GM21723 (cell line): ENCODE measurements at regions not wholly inside any gene's neighbourhood (a gene's known extent, or its start where the extent isn't known, plus 50 kb on each side); places are given as distances from the start of the nearest gene placed in this dataset.
"Not testable (repeated sequence)": the region's sequence is repeated elsewhere in the genome, so short reads cannot be mapped to it uniquely, and the experiment has no call there.

Experiments
- ATAC-seq: cut with Tn5 transposase; IDR thresholded peaks from one replicate; pipeline ENCODE4 v1.9.1; 2021; ENCODE audit warnings: mild to moderate bottlenecking, moderate library complexity; ENCODE audit not compliant: unreplicated experiment

- no peak for ATAC-seq
Measured at GRCh38 chr2:7094231-7094741, 177.1 kb downstream of the RNF144A start.

DNA sequence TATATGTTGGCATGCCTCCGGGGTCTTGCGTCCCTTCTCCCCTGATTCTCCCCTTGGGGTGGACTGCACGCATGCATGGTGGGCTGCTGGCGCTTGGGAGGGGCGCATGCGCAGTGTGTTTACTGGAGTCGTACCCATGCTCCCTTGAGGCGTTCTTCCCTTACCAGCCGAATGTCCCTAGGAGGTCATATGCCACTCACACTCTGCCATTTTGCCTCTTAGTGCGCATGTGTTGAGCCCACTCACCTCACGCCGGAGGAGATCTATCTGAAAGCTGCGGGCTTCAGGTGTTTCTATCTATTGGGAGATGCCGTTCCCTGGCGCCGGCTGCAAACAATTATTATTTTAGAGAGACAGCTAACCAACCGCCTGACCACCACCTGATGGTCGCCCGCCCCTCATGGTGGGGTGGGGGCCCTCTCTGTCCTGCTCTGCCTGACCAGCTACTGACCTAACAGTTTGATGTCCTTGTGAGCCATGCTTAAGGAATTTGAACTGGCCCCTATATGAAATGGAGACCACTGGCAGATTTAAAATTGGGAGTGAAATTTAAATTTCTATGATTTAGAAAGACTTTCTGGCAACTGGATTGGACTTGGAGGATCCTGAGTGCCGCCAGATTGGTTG, 179.6 kb downstream of the RNF144A start:
- ATAC-seq, result no peak

GRCh38 chr2:7097353-7097895, 180.2 kb downstream of the RNF144A start:
- ATAC-seq, result peak; percentile 97

DNA sequence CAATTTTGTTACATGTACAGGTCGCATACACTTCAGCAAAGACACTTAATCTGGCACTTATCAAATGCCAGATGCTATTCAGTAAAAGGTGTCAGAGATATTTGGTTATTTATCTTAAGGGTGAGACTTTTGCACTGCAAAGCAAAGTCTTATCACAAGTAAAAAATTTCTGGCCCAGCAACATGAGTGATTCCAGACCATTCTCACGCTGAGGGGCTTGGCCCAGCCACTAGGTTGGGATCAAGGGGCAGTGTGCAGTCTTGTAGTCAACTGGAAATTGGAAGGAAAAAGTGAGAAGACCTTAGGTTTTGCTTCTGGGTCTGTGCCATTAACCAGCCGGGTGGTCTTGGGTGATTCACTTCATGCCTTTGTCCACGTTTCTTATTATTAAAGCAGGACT, 181.6 kb downstream of the RNF144A start:
- no peak for ATAC-seq

DNA sequence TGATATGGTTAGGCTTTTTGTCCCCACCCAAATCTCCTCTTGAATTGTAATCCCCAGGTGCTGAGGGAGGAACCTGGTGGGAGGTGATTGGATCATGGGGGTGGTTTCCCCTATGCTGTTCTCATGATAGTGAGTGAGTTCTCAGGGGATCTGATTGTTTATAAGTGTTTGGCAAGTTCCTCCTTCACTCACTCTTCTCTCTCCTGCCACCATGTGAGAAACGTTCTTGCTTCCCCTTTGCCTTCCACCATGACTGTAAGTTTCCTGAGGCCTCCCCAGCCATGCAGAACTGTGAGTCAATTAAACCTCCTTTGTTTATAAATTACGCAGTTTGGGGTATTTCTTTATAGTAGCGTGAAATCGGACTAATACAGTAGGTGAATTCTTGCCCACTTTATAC, 182.5 kb downstream of the RNF144A start:
- ATAC-seq, result not testable (repeated sequence)

GRCh38 chr2:7102826-7103225, 185.6 kb downstream of the RNF144A start:
- no peak for ATAC-seq

DNA sequence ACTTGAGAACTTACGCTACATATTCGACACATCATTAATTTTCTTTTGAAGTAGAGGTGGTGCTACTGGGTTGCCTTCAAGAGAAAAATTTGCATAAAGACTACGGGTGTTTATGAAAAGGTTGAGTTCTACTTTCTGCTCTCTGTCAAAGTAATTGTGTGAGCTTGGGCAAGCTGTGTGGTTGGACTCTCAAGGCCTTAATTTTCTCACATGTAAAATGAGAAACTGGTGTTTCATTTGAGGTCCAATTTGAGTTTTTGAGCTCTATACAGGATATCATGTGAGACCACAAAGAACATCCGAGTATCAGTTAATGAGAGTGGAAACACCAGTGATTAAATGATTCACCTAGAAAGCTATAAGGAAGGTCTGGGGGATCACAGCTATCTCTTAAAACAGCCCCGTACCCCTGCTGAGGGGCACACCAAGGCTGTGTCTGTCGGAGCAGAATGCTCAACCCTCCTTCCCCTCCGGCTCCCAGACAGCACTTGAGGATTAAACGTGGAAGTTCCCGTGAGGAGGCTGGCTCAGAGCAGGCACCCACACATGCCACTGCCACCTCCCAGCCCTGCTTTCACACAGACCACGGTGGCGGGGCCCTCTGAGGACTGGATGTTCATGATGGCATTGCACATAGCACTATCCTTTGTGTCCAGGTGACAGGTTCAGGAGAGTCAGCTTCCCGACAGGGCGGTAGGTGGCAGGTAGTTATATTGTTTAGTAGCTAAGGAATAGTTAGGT, 191.8 kb downstream of the RNF144A start:
- no peak for ATAC-seq

- ATAC-seq, result no peak
Measured at GRCh38 chr2:7109533-7109885, 192.3 kb downstream of the RNF144A start.

GRCh38 chr2:7111626-7112025, 194.4 kb downstream of the RNF144A start:
- no peak for ATAC-seq

GRCh38 chr2:7115364-7115763, 198.2 kb downstream of the RNF144A start:
- ATAC-seq, result no peak

DNA sequence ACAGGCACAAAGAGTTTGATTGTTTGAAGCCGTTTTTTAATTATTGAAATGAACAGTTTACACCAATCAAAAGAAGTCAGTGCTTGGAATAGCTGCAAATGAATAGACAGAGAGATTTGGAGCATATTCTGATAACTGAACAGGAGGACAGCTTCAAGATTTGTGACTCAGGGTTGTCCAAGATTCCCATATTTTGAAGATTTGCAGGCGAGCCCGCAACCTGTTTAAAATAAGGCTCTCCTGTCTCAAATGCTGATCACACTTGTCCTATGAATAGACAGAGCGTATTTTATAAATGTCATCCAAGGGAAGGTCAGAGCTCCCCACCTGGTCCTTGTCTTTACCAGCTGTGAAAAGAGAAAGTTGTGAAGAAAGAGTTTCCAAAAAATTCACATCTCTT, 198.7 kb downstream of the RNF144A start:
- no peak for ATAC-seq

GRCh38 chr2:7116511-7116910, 199.3 kb downstream of the RNF144A start:
- no peak for ATAC-seq

DNA sequence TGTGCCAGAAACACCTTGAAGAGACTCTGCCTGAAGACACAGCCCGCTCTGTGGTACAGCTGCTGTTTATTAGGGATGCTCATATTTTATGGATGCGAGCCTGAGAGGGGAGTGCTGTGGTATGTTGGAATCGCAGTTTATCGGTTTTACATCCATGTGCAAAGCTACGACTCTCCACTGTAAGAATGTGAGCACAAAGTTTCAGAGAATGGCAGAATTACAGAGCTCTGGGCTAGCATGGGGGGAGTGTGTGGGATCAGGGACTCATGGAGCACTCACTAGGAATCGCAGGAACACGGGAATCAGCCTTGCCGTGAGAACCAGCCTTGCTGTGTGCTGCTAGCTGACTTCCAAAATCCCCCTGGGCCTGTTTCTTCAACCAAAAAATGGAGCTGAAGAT, 199.9 kb downstream of the RNF144A start:
- no peak for ATAC-seq

- no peak for ATAC-seq
Measured at GRCh38 chr2:7118606-7119131, 201.5 kb downstream of the RNF144A start.

- no peak for ATAC-seq
Measured at GRCh38 chr2:7119132-7119835, 202.1 kb downstream of the RNF144A start.

GRCh38 chr2:7121851-7122250, 204.6 kb downstream of the RNF144A start:
- no peak for ATAC-seq

- ATAC-seq, result no peak
Measured at GRCh38 chr2:7127156-7127555, 209.9 kb downstream of the RNF144A start.

GRCh38 chr2:7127687-7128086, 210.5 kb downstream of the RNF144A start:
- ATAC-seq, result no peak

DNA sequence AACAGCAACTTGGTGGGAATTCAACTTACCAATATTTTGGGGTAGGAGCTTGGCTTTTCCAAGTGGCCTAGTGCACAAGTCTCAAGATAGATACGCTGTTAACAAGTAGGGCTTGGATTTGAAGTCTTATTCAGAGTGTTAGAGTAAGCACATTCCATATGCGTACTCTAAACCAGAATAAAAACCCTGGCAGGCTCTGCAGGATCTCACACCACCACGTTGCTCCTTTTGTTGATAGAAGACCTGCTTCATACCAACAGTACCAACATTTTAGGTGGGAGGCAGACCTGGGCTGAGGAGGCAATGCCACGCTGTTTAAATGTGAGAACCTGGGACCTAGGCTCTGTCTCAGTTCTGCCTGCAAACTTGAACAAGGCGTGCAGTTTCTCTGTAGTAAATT, 214.0 kb downstream of the RNF144A start:
- no peak for ATAC-seq

GRCh38 chr2:7132753-7133152, 215.5 kb downstream of the RNF144A start:
- no peak for ATAC-seq

GRCh38 chr2:7133521-7133920, 216.3 kb downstream of the RNF144A start:
- ATAC-seq, result no peak
